Thyroid gland (tissue), 4 donors: ENCODE measurements at regions not wholly inside any gene's neighbourhood (a gene's known extent, or its start where the extent isn't known, plus 50 kb on each side); places are given as distances from the start of the nearest gene placed in this dataset.

Experiments
- DNase-seq, 2 donors: peaks; one replicate each; pipeline ENCODE4 v3.0.0-alpha.2; 2019
- H3K27ac ChIP-seq, 3 donors: fragments of 200-600 bp; sonication (generic); 1 replicate in 2 of 3; 2 replicates in 1 of 3; pipeline ENCODE4 v1.5.1; 2016 to 2019; ENCODE audit warnings: mild to moderate bottlenecking in 1 of 3, moderate library complexity in 1 of 3
- H3K27me3 ChIP-seq: fragments of 200-600 bp; sonication (generic); one replicate; pipeline ENCODE4 v1.5.1; 2019
- H3K36me3 ChIP-seq, 2 donors: fragments of 200-600 bp; sonication (generic); one replicate each; pipeline ENCODE4 v1.5.1; 2016 to 2019
- H3K4me1 ChIP-seq, 2 donors: fragments of 200-600 bp; sonication (generic); one replicate each; pipeline ENCODE4 v1.5.1; 2017 to 2019
- H3K4me3 ChIP-seq, 3 donors: fragments of 200-600 bp; sonication (generic); replicated peaks in 1 of 3; 1 replicate in 2 of 3; 2 replicates in 1 of 3; pipeline ENCODE4 v1.5.1; 2016; ENCODE audit warnings: mild to moderate bottlenecking in 1 of 3
- H3K9me3 ChIP-seq: fragments of 200-600 bp; sonication (generic); one replicate; pipeline ENCODE4 v1.5.1; 2017
- CTCF ChIP-seq, 6 experiments: fragments of 200-600 bp in 3 of 6; fragments of 450-650 bp in 3 of 6; sonication (generic) in 3 of 6; IDR thresholded peaks; one replicate each; pipeline ENCODE4 v1.5.1; 2016 to 2019; ENCODE audit warnings: antibody characterized with exemption in 6 of 6, mild to moderate bottlenecking in 2 of 6, inconsistent platforms in 1 of 6, moderate library complexity in 1 of 6
- POLR2A ChIP-seq, 2 donors: fragments of 450-650 bp; IDR thresholded peaks; one replicate each; pipeline ENCODE4 v1.6.1; 2017; ENCODE audit warnings: antibody characterized with exemption in 2 of 2, mild to moderate bottlenecking in 2 of 2, moderate library complexity in 1 of 2
- WGBS, 2 donors: methylation state at CpG; one replicate each; pipeline ENCODE4 v1.1.5; 2017; 5-methylcytosine and 5-hydroxymethylcytosine counted together
- intact Hi-C: fragments of 100-400 bp; cut with DNase I; formaldehyde crosslinking; loops from one replicate; pipeline ENCODE4 v1.15.1; 2023

GRCh38 chr2:221914334-221914880, 342.3 kb upstream of the EPHA4 start:
- Histone ChIP-seq H3K36me3 (no peaks in the 10 kb centered on the region), H3K9me3 (no peaks in the 10 kb centered on the region), H3K4me1 (no peaks in the 10 kb centered on the region), H3K27ac (no peak overlapping the region), H3K4me3 (no peak overlapping the region), H3K27me3 (no peaks in the 10 kb centered on the region)
- intact Hi-C loops: no loop called here
- 60 to 61% methylated on average over 3 of the region's 3 CpGs for WGBS, 2 donors
- TF ChIP-seq POLR2A (IDR thresholded peaks at IDR 0.05) (no peak), CTCF (IDR thresholded peaks at IDR 0.05) (no peak)
- DNase-seq: no peak

GRCh38 chr2:221911890-221912289, 339.8 kb upstream of the EPHA4 start:
- intact Hi-C loops: no loop called here
- no peak for DNase-seq
- 79 to 89% methylated on average over 1 of the region's 1 CpG for WGBS, 2 donors
- Histone ChIP-seq H3K9me3 (no peaks in the 10 kb centered on the region), H3K27ac (no peak overlapping the region), H3K4me3 (no peak overlapping the region), H3K27me3 (no peaks in the 10 kb centered on the region), H3K36me3 (no peaks in the 10 kb centered on the region), H3K4me1 (no peaks in the 10 kb centered on the region)
- TF ChIP-seq POLR2A (IDR thresholded peaks at IDR 0.05) (no peak), CTCF (IDR thresholded peaks at IDR 0.05) (no peak)

- intact Hi-C loops: no loop called here
- Histone ChIP-seq H3K4me3 (no peak overlapping the region), H3K4me1 (no peaks in the 10 kb centered on the region), H3K36me3 (no peaks in the 10 kb centered on the region), H3K9me3 (no peaks in the 10 kb centered on the region), H3K27me3 (no peaks in the 10 kb centered on the region), H3K27ac (no peak overlapping the region)
- WGBS, 2 donors: 95 to 96% methylated on average over 4 of the region's 4 CpGs
- no peak for DNase-seq
- no peak for TF ChIP-seq POLR2A (IDR thresholded peaks at IDR 0.05)
- TF ChIP-seq CTCF (IDR thresholded peaks at IDR 0.05): no peak
Measured at GRCh38 chr2:221911321-221911720, 339.2 kb upstream of the EPHA4 start.

GRCh38 chr2:221908518-221908917, 336.4 kb upstream of the EPHA4 start:
- no peaks in the 10 kb centered on the region for H3K9me3 ChIP-seq
- no peak overlapping the region for H3K4me3 ChIP-seq
- TF ChIP-seq CTCF (IDR thresholded peaks at IDR 0.05) (no peak), POLR2A (IDR thresholded peaks at IDR 0.05) (no peak)
- H3K36me3 ChIP-seq: no peaks in the 10 kb centered on the region
- H3K27me3 ChIP-seq: no peaks in the 10 kb centered on the region
- WGBS, 2 donors: 75 to 86% methylated on average over 4 of the region's 4 CpGs
- no peak for DNase-seq
- H3K27ac ChIP-seq: no peak overlapping the region
- intact Hi-C loops: no loop called here
- H3K4me1 ChIP-seq: no peaks in the 10 kb centered on the region

GRCh38 chr2:221897718-221898117, 325.6 kb upstream of the EPHA4 start:
- H3K4me3 ChIP-seq: no peak overlapping the region
- H3K36me3 ChIP-seq: no peaks in the 10 kb centered on the region
- no peak overlapping the region for H3K27ac ChIP-seq
- 65 to 84% methylated on average over 3 of the region's 3 CpGs for WGBS, 2 donors
- intact Hi-C loops: no loop called here
- TF ChIP-seq POLR2A (IDR thresholded peaks at IDR 0.05) (no peak), CTCF (IDR thresholded peaks at IDR 0.05) (no peak)
- no peak for DNase-seq
- H3K27me3 ChIP-seq: no peaks in the 10 kb centered on the region
- peaks cover 0 to 13% of the 10 kb centered on the region in 2 donors for H3K4me1 ChIP-seq
- no peaks in the 10 kb centered on the region for H3K9me3 ChIP-seq
